Glomerular visceral epithelial cell (primary cell): ENCODE measurements at regions not wholly inside any gene's neighbourhood (a gene's known extent, or its start where the extent isn't known, plus 50 kb on each side); places are given as distances from the start of the nearest gene placed in this dataset.

ENCODE experiments used
- DNase-seq: peaks from one replicate; pipeline ENCODE4 v3.0.0-alpha.2; 2016; ENCODE audit errors: extremely low spot score

GRCh38 chr1:55378582-55378981 is 163.4 kb upstream of the USP24 start:
- DNase-seq, result peak; percentile 34

- DNase-seq, result no peak
Observed at GRCh38 chr1:55376897-55377296, 161.7 kb upstream of the USP24 start.

GRCh38 chr1:55375617-55376258 is 160.6 kb upstream of the USP24 start:
- peak; percentile 44 for DNase-seq

- no peak for DNase-seq
Observed at GRCh38 chr1:55374801-55375616, 159.8 kb upstream of the USP24 start.

- DNase-seq, result no peak
Observed at GRCh38 chr1:55374216-55374615, 159.1 kb upstream of the USP24 start.

GRCh38 chr1:55369474-55369873 is 154.3 kb upstream of the USP24 start:
- no peak for DNase-seq

- DNase-seq, result no peak
Observed at GRCh38 chr1:55368698-55369097, 153.5 kb upstream of the USP24 start.

GRCh38 chr1:55367273-55367672 is 152.1 kb upstream of the USP24 start:
- no peak for DNase-seq

- DNase-seq, result no peak
Observed at GRCh38 chr1:55364216-55364615, 149.1 kb upstream of the USP24 start.

- no peak for DNase-seq
Observed at GRCh38 chr1:55363268-55363667, 148.1 kb upstream of the USP24 start.

- peak; percentile 25 for DNase-seq
Observed at GRCh38 chr1:55362558-55362957, 147.4 kb upstream of the USP24 start.

- no peak for DNase-seq
Observed at GRCh38 chr1:55359611-55360010, 144.4 kb upstream of the USP24 start.

- no peak for DNase-seq
Observed at GRCh38 chr1:55358581-55358980, 143.4 kb upstream of the USP24 start.

GRCh38 chr1:55355549-55355948 is 140.4 kb upstream of the USP24 start:
- DNase-seq, result no peak

GRCh38 chr1:55353707-55354620 is 138.8 kb upstream of the USP24 start:
- DNase-seq, result no peak

GRCh38 chr1:55352811-55353180 is 137.6 kb upstream of the USP24 start:
- no peak for DNase-seq

GRCh38 chr1:55352080-55352810 is 137.1 kb upstream of the USP24 start:
- no peak for DNase-seq

- no peak for DNase-seq
Observed at GRCh38 chr1:55348356-55348755, 133.2 kb upstream of the USP24 start.

- no peak for DNase-seq
Observed at GRCh38 chr1:55347866-55348265, 132.7 kb upstream of the USP24 start.

- no peak for DNase-seq
Observed at GRCh38 chr1:55347041-55347440, 131.9 kb upstream of the USP24 start.

- DNase-seq, result no peak
Observed at GRCh38 chr1:55346586-55346985, 131.4 kb upstream of the USP24 start.

- no peak for DNase-seq
Observed at GRCh38 chr1:55339681-55340080, 124.5 kb upstream of the USP24 start.
